ENCODE measurements at regions not wholly inside any gene's neighbourhood (a gene's known extent, or its start where the extent isn't known, plus 50 kb on each side); places are given as distances from the start of the nearest gene placed in this dataset.

DNA sequence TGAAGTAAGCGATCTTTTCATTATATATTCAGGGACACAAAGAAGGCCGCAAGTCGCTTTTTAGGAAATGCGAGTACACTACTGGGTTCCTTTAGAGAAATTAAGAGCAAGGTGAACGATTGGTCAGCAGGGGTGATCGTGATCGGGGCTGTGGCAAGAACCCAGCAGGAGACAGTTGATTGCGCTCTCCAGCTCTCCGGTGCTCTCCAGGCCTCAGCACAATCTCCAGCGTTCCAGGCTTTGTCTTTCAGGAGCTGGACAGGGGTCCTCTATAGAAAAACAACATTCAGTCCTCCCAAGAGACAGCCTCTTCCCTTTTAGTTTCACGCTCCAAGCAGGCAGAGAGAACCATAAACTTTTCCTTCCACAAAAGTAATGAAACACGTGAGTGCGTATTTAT, 170.5 kb upstream of the KLF6 start:
- no peak for TF ChIP-seq EZH2 (IDR thresholded peaks at IDR 0.05; ENCODE audit: borderline replicate concordance, insufficient read depth, low read depth, low read length, poor library complexity, severe bottlenecking)
- TF ChIP-seq, protein P1, sequence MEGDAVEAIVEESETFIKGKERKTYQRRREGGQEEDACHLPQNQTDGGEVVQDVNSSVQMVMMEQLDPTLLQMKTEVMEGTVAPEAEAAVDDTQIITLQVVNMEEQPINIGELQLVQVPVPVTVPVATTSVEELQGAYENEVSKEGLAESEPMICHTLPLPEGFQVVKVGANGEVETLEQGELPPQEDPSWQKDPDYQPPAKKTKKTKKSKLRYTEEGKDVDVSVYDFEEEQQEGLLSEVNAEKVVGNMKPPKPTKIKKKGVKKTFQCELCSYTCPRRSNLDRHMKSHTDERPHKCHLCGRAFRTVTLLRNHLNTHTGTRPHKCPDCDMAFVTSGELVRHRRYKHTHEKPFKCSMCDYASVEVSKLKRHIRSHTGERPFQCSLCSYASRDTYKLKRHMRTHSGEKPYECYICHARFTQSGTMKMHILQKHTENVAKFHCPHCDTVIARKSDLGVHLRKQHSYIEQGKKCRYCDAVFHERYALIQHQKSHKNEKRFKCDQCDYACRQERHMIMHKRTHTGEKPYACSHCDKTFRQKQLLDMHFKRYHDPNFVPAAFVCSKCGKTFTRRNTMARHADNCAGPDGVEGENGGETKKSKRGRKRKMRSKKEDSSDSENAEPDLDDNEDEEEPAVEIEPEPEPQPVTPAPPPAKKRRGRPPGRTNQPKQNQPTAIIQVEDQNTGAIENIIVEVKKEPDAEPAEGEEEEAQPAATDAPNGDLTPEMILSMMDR (IDR thresholded peaks at IDR 0.05) = no peak

Measured in B cell (primary cell).